Loucy (cell line): ENCODE measurements at regions not wholly inside any gene's neighbourhood (a gene's known extent, or its start where the extent isn't known, plus 50 kb on each side); places are given as distances from the start of the nearest gene placed in this dataset.

Experiments
- EZH2phosphoT487 ChIP-seq: fragments of 200-600 bp; IDR thresholded peaks from 2 replicates; pipeline ENCODE4 v1.6.1; 2018; ENCODE audit warnings: antibody characterized with exemption, mild to moderate bottlenecking, moderate library complexity, borderline replicate concordance
- TF ChIP-seq, protein P1 (sequence below): fragments of 200-600 bp; sonication (generic); conservative IDR thresholded peaks from 2 replicates; pipeline ENCODE4 v1.5.1; 2014; ENCODE audit warnings: mild to moderate bottlenecking, antibody characterized with exemption, low read length

DNA sequence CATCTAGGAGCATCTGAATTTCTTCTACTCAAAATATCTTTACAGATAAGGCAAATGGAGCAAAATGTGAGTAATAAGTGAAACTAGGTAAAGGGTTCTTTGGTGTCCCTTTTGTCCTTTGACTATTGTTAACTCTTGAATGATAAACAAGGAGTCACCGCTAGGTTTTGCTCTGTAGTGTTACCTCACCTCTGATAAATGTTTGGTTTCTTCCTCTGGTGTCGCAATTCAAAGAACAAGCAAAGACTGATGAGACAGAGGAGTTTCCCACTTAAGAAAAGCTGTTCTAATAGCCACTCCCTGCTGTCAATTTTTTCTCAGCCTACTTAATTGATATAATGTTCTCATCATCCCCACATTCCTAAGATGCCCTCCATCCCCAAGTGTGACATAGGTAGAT lies 925.9 kb downstream of the IGSF11 start:
- TF ChIP-seq, protein P1, sequence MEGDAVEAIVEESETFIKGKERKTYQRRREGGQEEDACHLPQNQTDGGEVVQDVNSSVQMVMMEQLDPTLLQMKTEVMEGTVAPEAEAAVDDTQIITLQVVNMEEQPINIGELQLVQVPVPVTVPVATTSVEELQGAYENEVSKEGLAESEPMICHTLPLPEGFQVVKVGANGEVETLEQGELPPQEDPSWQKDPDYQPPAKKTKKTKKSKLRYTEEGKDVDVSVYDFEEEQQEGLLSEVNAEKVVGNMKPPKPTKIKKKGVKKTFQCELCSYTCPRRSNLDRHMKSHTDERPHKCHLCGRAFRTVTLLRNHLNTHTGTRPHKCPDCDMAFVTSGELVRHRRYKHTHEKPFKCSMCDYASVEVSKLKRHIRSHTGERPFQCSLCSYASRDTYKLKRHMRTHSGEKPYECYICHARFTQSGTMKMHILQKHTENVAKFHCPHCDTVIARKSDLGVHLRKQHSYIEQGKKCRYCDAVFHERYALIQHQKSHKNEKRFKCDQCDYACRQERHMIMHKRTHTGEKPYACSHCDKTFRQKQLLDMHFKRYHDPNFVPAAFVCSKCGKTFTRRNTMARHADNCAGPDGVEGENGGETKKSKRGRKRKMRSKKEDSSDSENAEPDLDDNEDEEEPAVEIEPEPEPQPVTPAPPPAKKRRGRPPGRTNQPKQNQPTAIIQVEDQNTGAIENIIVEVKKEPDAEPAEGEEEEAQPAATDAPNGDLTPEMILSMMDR: no peak
- no peak for TF ChIP-seq EZH2phosphoT487
